GM23338 (cell line): ENCODE measurements at regions not wholly inside any gene's neighbourhood (a gene's known extent, or its start where the extent isn't known, plus 50 kb on each side); places are given as distances from the start of the nearest gene placed in this dataset.

Experiments used
- ATAC-seq: fragments of 200-7000 bp; cut with Tn5 transposase; 3 replicates; pipeline ENCODE4 v1.9.1; 2020
- DNase-seq: peaks from one replicate; pipeline ENCODE4 v3.0.0-alpha.2; 2015; ENCODE audit warnings: low spot score
- H2AFZ ChIP-seq: fragments of 200-600 bp; sonication (generic); 2 replicates; pipeline ENCODE4 v1.8.0; 2016; ENCODE audit warnings: antibody characterized with exemption, mild to moderate bottlenecking, moderate library complexity
- H3F3A ChIP-seq: fragments of 200-600 bp; sonication (generic); replicated peaks from 2 replicates; pipeline ENCODE4 v1.8.0; 2017; ENCODE audit warnings: antibody characterized with exemption, mixed run types, low read depth
- H3K27ac ChIP-seq: fragments of 200-600 bp; sonication (generic); 2 replicates; pipeline ENCODE4 v1.6.1; 2016; ENCODE audit warnings: low read depth
- H3K27me3 ChIP-seq: fragments of 200-600 bp; sonication (generic); 2 replicates; pipeline ENCODE4 v1.8.0; 2016; ENCODE audit warnings: mild to moderate bottlenecking, mixed run types, moderate library complexity; ENCODE audit not compliant: insufficient read depth
- H3K36me3 ChIP-seq: fragments of 200-600 bp; sonication (generic); 2 replicates; pipeline ENCODE4 v1.8.0; 2016; ENCODE audit warnings: mild to moderate bottlenecking; ENCODE audit not compliant: insufficient read depth
- H3K4me1 ChIP-seq: fragments of 200-600 bp; sonication (generic); 2 replicates; pipeline ENCODE4 v1.8.0; 2016; ENCODE audit warnings: mild to moderate bottlenecking, moderate library complexity; ENCODE audit not compliant: insufficient read depth
- H3K4me2 ChIP-seq: fragments of 200-600 bp; sonication (generic); 2 replicates; pipeline ENCODE4 v1.7.1; 2017; ENCODE audit warnings: mixed run types
- H3K4me3 ChIP-seq: fragments of 200-600 bp; sonication (generic); 2 replicates; pipeline ENCODE4 v1.6.1; 2016; ENCODE audit warnings: mixed run types
- H3K79me2 ChIP-seq: fragments of 200-600 bp; sonication (generic); replicated peaks from 2 replicates; pipeline ENCODE4 v1.8.0; 2017; ENCODE audit warnings: mild to moderate bottlenecking; ENCODE audit not compliant: insufficient read depth
- H3K9me2 ChIP-seq: fragments of 200-600 bp; sonication (generic); 2 replicates; pipeline ENCODE4 v1.8.0; 2017; ENCODE audit not compliant: insufficient read depth
- H4K20me1 ChIP-seq: fragments of 200-600 bp; sonication (generic); replicated peaks from 2 replicates; pipeline ENCODE4 v1.8.0; 2017; ENCODE audit warnings: mild to moderate bottlenecking; ENCODE audit not compliant: insufficient read depth
- H3K27ac Mint-ChIP-seq: 2 replicates; pipeline ENCODE4 v1.8.0; 2020; ENCODE audit warnings: inconsistent platforms, mild to moderate bottlenecking, moderate library complexity, mixed read lengths
- H3K27me3 Mint-ChIP-seq: 3 replicates; pipeline ENCODE4 v1.8.0; 2022; ENCODE audit warnings: low read depth, mild to moderate bottlenecking, moderate library complexity, mixed read lengths, inconsistent platforms; ENCODE audit not compliant: insufficient read depth, poor library complexity
- H3K36me3 Mint-ChIP-seq: 3 replicates; pipeline ENCODE4 v1.8.0; 2021; ENCODE audit warnings: low read depth, mild to moderate bottlenecking, inconsistent platforms, moderate library complexity, mixed read lengths
- H3K4me1 Mint-ChIP-seq: 3 replicates; pipeline ENCODE4 v1.8.0; 2020; ENCODE audit warnings: mild to moderate bottlenecking, inconsistent platforms, mixed read lengths
- H3K4me3 Mint-ChIP-seq: 3 replicates; pipeline ENCODE4 v1.8.0; 2021; ENCODE audit warnings: moderate library complexity, mild to moderate bottlenecking, inconsistent platforms, mixed read lengths
- H3K9me3 Mint-ChIP-seq: 3 replicates; pipeline ENCODE4 v1.8.0; 2020; ENCODE audit warnings: moderate library complexity, mild to moderate bottlenecking, inconsistent platforms, mixed read lengths
- CREB1 ChIP-seq: fragments of 250-450 bp; sonication (Bioruptor Pico); IDR thresholded peaks from 2 replicates; pipeline ENCODE4 v1.5.0; 2020; ENCODE audit warnings: low read depth, mild to moderate bottlenecking, moderate library complexity
- CTCF ChIP-seq, 2 experiments: fragments of 200-600 bp in 1 of 2; sonication (generic) in 1 of 2; conservative IDR thresholded peaks; 2 replicates each; pipeline versions ENCODE4 v1.5.1 to v1.6.1; 2016 to 2017; ENCODE audit warnings: antibody characterized with exemption in 2 of 2, low read depth in 2 of 2, mild to moderate bottlenecking in 2 of 2, moderate library complexity in 1 of 2
- ETS1 ChIP-seq: IDR thresholded peaks from 2 replicates; pipeline ENCODE4 v1.6.1; 2016; ENCODE audit warnings: antibody characterized with exemption
- EZH2 ChIP-seq: fragments of 200-600 bp; sonication (generic); IDR thresholded peaks from one replicate; pipeline ENCODE4 v1.8.0; 2017; ENCODE audit warnings: antibody characterized with exemption, mild to moderate bottlenecking, low read depth; ENCODE audit not compliant: unreplicated experiment
- NANOG ChIP-seq: IDR thresholded peaks from 2 replicates; pipeline ENCODE4 v1.6.1; 2016; ENCODE audit warnings: antibody characterized with exemption, borderline replicate concordance
- POLR2AphosphoS5 ChIP-seq: IDR thresholded peaks from 2 replicates; pipeline ENCODE4 v1.6.1; 2016; ENCODE audit warnings: antibody characterized with exemption, low read depth
- STAT1 ChIP-seq: IDR thresholded peaks from one replicate; pipeline ENCODE4 v1.6.1; 2016; ENCODE audit warnings: antibody characterized with exemption; ENCODE audit not compliant: unreplicated experiment
- ZNF114 ChIP-seq: fragments of 250-450 bp; sonication (Bioruptor Pico); IDR thresholded peaks from 2 replicates; pipeline ENCODE4 v1.5.0; 2020; ENCODE audit warnings: mild to moderate bottlenecking, moderate library complexity
- ZNF331 ChIP-seq: fragments of 250-450 bp; sonication (Bioruptor Pico); IDR thresholded peaks from 2 replicates; pipeline ENCODE4 v1.5.0; 2020; ENCODE audit warnings: low read depth, mild to moderate bottlenecking, moderate library complexity
- ZNF462 ChIP-seq: fragments of 250-450 bp; sonication (Bioruptor Pico); IDR thresholded peaks from 2 replicates; pipeline ENCODE4 v1.5.0; 2020; ENCODE audit warnings: mild to moderate bottlenecking, moderate library complexity

- TF ChIP-seq ZNF462 (CRISPR knock-in tag): no peak
- no peak for TF ChIP-seq CREB1
- TF ChIP-seq ZNF114: no peak
Measured at GRCh38 chr20:52331655-52332054, 140.1 kb upstream of the ZFP64 start (continued).

GRCh38 chr20:52321396-52321795, 129.8 kb upstream of the ZFP64 start:
- H4K20me1 ChIP-seq: no peaks in the 10 kb centered on the region
- DNase-seq (no peak), ATAC-seq (no peak)
- no peak overlapping the region for H2AFZ ChIP-seq
- no peak for TF ChIP-seq NANOG
- TF ChIP-seq ZNF114: no peak
- no peak for TF ChIP-seq CTCF (conservative IDR thresholded peaks at IDR 0.05; ENCODE audit: low read depth in 2 of 2)
- TF ChIP-seq CREB1: no peak
- no peak for TF ChIP-seq EZH2
- TF ChIP-seq ETS1: no peak
- TF ChIP-seq STAT1: no peak
- TF ChIP-seq ZNF331: no peak
- no peak for TF ChIP-seq POLR2AphosphoS5
- Mint-ChIP-seq H3K4me3 (no peak overlapping the region), H3K4me1 (no peaks in the 10 kb centered on the region), H3K36me3 (no peaks in the 10 kb centered on the region), H3K27me3 (peaks cover 4% of the 10 kb centered on the region), H3K27ac (no peak overlapping the region), H3K9me3 (no peaks in the 10 kb centered on the region; the same call in 2 of the 3 replicates)
- H3K27ac ChIP-seq: no peak overlapping the region
- H3K36me3 ChIP-seq: no peaks in the 10 kb centered on the region
- H3K9me2 ChIP-seq: no peaks in the 10 kb centered on the region
- no peaks in the 10 kb centered on the region for H3F3A ChIP-seq
- H3K4me1 ChIP-seq: no peaks in the 10 kb centered on the region
- no peaks in the 10 kb centered on the region for H3K79me2 ChIP-seq
- no peak overlapping the region for H3K4me3 ChIP-seq
- H3K27me3 ChIP-seq: no peaks in the 10 kb centered on the region
- no peak overlapping the region for H3K4me2 ChIP-seq
